NCI-H2196 treated with DMSO at 0.1 percent for 48 hours (cell line): ENCODE measurements at regions not wholly inside any gene's neighbourhood (a gene's known extent, or its start where the extent isn't known, plus 50 kb on each side); places are given as distances from the start of the nearest gene placed in this dataset.

Source experiments
- DNase-seq: peaks from one replicate; lab custom pipeline; 2025; ENCODE audit not compliant: unreplicated experiment; lab: John Stamatoyannopoulos, UW

DNA sequence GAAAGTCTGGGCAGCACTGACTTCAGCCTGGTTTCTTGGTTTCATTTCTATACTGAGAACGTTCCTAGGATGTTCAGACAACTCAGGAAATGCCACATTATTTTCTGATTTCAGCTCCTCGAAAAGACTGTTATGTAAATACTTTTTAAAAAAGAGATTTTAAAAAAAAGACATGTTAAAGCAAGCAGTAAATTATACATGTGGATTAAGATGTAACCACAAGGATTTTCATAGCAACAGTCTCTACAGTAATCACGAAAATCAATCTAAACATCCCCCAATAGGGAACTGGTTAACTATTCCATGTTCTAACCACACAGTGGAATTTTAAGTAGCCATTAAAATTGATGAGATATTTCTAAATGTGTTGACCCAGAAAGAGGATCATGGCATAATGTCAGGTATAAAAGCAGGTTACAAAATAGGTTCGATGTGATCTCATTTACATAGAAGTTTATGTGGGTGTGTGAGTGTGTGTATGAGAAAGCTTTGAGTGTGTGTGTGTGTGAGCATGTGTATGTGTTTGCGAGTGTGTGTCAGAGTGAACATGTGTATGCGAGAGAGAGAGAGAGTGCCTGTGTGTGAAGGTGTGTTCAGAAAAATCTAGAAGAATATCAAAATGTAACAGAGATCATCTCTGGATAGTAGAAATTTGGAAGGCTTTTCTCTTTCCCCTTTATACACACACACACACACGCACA, 63.0 kb upstream of the ERCC4 start:
- DNase-seq, result no peak

GRCh38 chr16:13858873-13859580, 60.9 kb upstream of the ERCC4 start:
- DNase-seq, result no peak

- DNase-seq, result no peak
Measured at GRCh38 chr16:13863075-13863765, 56.7 kb upstream of the ERCC4 start.

- DNase-seq, result no peak
Measured at GRCh38 chr16:13864689-13865088, 55.3 kb upstream of the ERCC4 start.

DNA sequence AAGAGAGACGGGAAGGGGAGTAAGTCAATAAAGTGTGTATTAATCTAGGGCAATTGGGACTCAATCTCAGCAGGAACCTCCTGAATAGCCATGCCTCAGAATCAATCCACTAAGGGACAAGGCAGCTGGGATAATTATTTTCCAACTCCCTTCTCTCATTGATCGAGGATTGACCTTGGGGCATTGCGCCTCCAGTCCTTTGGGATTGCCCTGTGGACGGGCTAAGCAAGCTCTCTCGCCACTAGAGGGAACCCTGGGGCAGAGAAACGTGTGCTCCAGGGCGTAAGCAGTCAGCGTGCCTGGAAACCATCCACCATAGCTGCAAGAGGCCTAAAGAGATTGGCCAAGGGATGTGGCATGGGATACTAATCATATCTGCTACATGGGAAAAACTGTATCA, 53.9 kb upstream of the ERCC4 start:
- peak; percentile 31 for DNase-seq
